ENCODE measurements at regions not wholly inside any gene's neighbourhood (a gene's known extent, or its start where the extent isn't known, plus 50 kb on each side); places are given as distances from the start of the nearest gene placed in this dataset.

GRCh38 chr5:8012131-8012977, 143.4 kb downstream of the MTRR start:
- no peaks in the 10 kb centered on the region for H3K27me3 ChIP-seq
- H4K20me1 ChIP-seq (ENCODE audit: insufficient read depth, poor library complexity, severe bottlenecking): no peaks in the 10 kb centered on the region
- H3K9me2 ChIP-seq (replicated peaks; ENCODE audit: insufficient read depth): no peaks in the 10 kb centered on the region
- no peaks in the 10 kb centered on the region for H3K9me3 ChIP-seq (ENCODE audit: low read depth)
- 76% methylated on average over 9 of the region's 9 CpGs for WGBS (ENCODE audit: low lambda C conversion rate, missing lambda C conversion rate)
- TF ChIP-seq, protein P1, sequence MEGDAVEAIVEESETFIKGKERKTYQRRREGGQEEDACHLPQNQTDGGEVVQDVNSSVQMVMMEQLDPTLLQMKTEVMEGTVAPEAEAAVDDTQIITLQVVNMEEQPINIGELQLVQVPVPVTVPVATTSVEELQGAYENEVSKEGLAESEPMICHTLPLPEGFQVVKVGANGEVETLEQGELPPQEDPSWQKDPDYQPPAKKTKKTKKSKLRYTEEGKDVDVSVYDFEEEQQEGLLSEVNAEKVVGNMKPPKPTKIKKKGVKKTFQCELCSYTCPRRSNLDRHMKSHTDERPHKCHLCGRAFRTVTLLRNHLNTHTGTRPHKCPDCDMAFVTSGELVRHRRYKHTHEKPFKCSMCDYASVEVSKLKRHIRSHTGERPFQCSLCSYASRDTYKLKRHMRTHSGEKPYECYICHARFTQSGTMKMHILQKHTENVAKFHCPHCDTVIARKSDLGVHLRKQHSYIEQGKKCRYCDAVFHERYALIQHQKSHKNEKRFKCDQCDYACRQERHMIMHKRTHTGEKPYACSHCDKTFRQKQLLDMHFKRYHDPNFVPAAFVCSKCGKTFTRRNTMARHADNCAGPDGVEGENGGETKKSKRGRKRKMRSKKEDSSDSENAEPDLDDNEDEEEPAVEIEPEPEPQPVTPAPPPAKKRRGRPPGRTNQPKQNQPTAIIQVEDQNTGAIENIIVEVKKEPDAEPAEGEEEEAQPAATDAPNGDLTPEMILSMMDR (IDR thresholded peaks at IDR 0.05; ENCODE audit: poor library complexity): no peak
- TF ChIP-seq EZH2phosphoT487 (IDR thresholded peaks at IDR 0.05; ENCODE audit: low read depth, severe bottlenecking, unreplicated experiment) (no peak), EZH2 (IDR thresholded peaks at IDR 0.05; ENCODE audit: borderline replicate concordance) (no peak)
- no peaks in the 10 kb centered on the region for H3K4me1 ChIP-seq (ENCODE audit: insufficient read depth)
- H2AFZ ChIP-seq: no peak overlapping the region
- H3K4me3 ChIP-seq: no peak overlapping the region
- no peaks in the 10 kb centered on the region for H3K36me3 ChIP-seq (replicated peaks; ENCODE audit: insufficient read depth, low read depth)
- no peak overlapping the region for H3K27ac ChIP-seq
- H3K4me2 ChIP-seq: no peak overlapping the region
- no peaks in the 10 kb centered on the region for H3K79me2 ChIP-seq
- no peak for DNase-seq (ENCODE audit: low spot score)

GRCh38 chr5:8013948-8014710, 145.2 kb downstream of the MTRR start:
- Histone ChIP-seq H2AFZ (no peak overlapping the region), H3K9me3 (ENCODE audit: low read depth) (no peaks in the 10 kb centered on the region), H3K4me1 (ENCODE audit: insufficient read depth) (no peaks in the 10 kb centered on the region), H3K36me3 (replicated peaks; ENCODE audit: insufficient read depth, low read depth) (no peaks in the 10 kb centered on the region), H3K79me2 (no peaks in the 10 kb centered on the region), H3K4me3 (no peak overlapping the region), H4K20me1 (ENCODE audit: insufficient read depth, poor library complexity, severe bottlenecking) (no peaks in the 10 kb centered on the region), H3K4me2 (no peak overlapping the region), H3K27ac (no peak overlapping the region), H3K9me2 (replicated peaks; ENCODE audit: insufficient read depth) (no peaks in the 10 kb centered on the region), H3K27me3 (no peaks in the 10 kb centered on the region)
- no peak for DNase-seq (ENCODE audit: low spot score)
- 77% methylated on average over 7 of the region's 7 CpGs for WGBS (ENCODE audit: low lambda C conversion rate, missing lambda C conversion rate)
- TF ChIP-seq, protein P1 (IDR thresholded peaks at IDR 0.05; ENCODE audit: poor library complexity): no peak
- TF ChIP-seq EZH2 (IDR thresholded peaks at IDR 0.05; ENCODE audit: borderline replicate concordance) (no peak), EZH2phosphoT487 (IDR thresholded peaks at IDR 0.05; ENCODE audit: low read depth, severe bottlenecking, unreplicated experiment) (no peak)

GRCh38 chr5:8019719-8020218, 150.8 kb downstream of the MTRR start:
- no peak overlapping the region for H3K27ac ChIP-seq
- WGBS (ENCODE audit: low lambda C conversion rate, missing lambda C conversion rate): 83% methylated on average over 5 of the region's 5 CpGs
- H3K9me2 ChIP-seq (replicated peaks; ENCODE audit: insufficient read depth): no peaks in the 10 kb centered on the region
- no peak overlapping the region for H2AFZ ChIP-seq
- no peaks in the 10 kb centered on the region for H4K20me1 ChIP-seq (ENCODE audit: insufficient read depth, poor library complexity, severe bottlenecking)
- TF ChIP-seq, protein P1 (IDR thresholded peaks at IDR 0.05; ENCODE audit: poor library complexity): no peak
- no peak for TF ChIP-seq EZH2 (IDR thresholded peaks at IDR 0.05; ENCODE audit: borderline replicate concordance)
- no peak for TF ChIP-seq EZH2phosphoT487 (IDR thresholded peaks at IDR 0.05; ENCODE audit: low read depth, severe bottlenecking, unreplicated experiment)
- H3K27me3 ChIP-seq: no peaks in the 10 kb centered on the region
- no peaks in the 10 kb centered on the region for H3K9me3 ChIP-seq (ENCODE audit: low read depth)
- no peaks in the 10 kb centered on the region for H3K36me3 ChIP-seq (replicated peaks; ENCODE audit: insufficient read depth, low read depth)
- no peaks in the 10 kb centered on the region for H3K4me1 ChIP-seq (ENCODE audit: insufficient read depth)
- no peaks in the 10 kb centered on the region for H3K79me2 ChIP-seq
- H3K4me2 ChIP-seq: no peak overlapping the region
- no peak for DNase-seq (ENCODE audit: low spot score)
- no peak overlapping the region for H3K4me3 ChIP-seq
